CD4-positive, CD25-positive, alpha-beta regulatory T cell (primary cell): ENCODE measurements at regions not wholly inside any gene's neighbourhood (a gene's known extent, or its start where the extent isn't known, plus 50 kb on each side); places are given as distances from the start of the nearest gene placed in this dataset.

Experiments
- ATAC-seq, 2 donors: fragments of 150-1000 bp; cut with Tn5 transposase; one replicate each; pipeline ENCODE4 v1.10.0; 2021; ENCODE audit warnings: low read depth in 2 of 2, moderate number of reproducible peaks in 2 of 2, moderate library complexity in 1 of 2
- DNase-seq, 3 donors: peaks; one replicate each; pipeline versions ENCODE4 v3.0.0 to v3.0.0-alpha.2; 2012 to 2022; ENCODE audit warnings: mixed read lengths in 1 of 3
- H3K27ac ChIP-seq: one replicate; pipeline ENCODE4 v1.7.0; 2013; ENCODE audit warnings: mild to moderate bottlenecking, low read length; ENCODE audit not compliant: insufficient read depth, poor library complexity, severe bottlenecking
- H3K27me3 ChIP-seq: one replicate; pipeline ENCODE4 v1.7.0; 2013; ENCODE audit warnings: low read length; ENCODE audit not compliant: control insufficient read depth, insufficient read depth
- H3K36me3 ChIP-seq: one replicate; pipeline ENCODE4 v1.7.0; 2013; ENCODE audit warnings: mild to moderate bottlenecking, low read length, moderate library complexity; ENCODE audit not compliant: control insufficient read depth, insufficient read depth
- H3K4me1 ChIP-seq: 2 replicates; pipeline ENCODE4 v1.7.0; 2013; ENCODE audit warnings: mild to moderate bottlenecking, low read length; ENCODE audit not compliant: insufficient read depth, control insufficient read depth, poor library complexity, severe bottlenecking
- H3K4me3 ChIP-seq: one replicate; pipeline ENCODE4 v1.7.0; 2013; ENCODE audit warnings: low read depth, mild to moderate bottlenecking, low read length, moderate library complexity
- H3K9me3 ChIP-seq, 2 experiments: 1 replicate in 1 of 2; 2 replicates in 1 of 2; pipeline ENCODE4 v1.7.0; 2013; ENCODE audit warnings: low read length in 2 of 2, mild to moderate bottlenecking in 1 of 2, moderate library complexity in 1 of 2; ENCODE audit not compliant: control insufficient read depth in 2 of 2
- H3K27ac Mint-ChIP-seq, 3 donors: one replicate each; pipeline ENCODE4 v1.8.0; 2020 to 2022; ENCODE audit warnings: mild to moderate bottlenecking in 3 of 3, mixed read lengths in 3 of 3, moderate library complexity in 2 of 3
- H3K27me3 Mint-ChIP-seq: one replicate; pipeline ENCODE4 v1.8.0; 2022; ENCODE audit warnings: mild to moderate bottlenecking, mixed read lengths
- H3K36me3 Mint-ChIP-seq: one replicate; pipeline ENCODE4 v1.8.0; 2020; ENCODE audit warnings: mixed read lengths
- H3K4me1 Mint-ChIP-seq, 4 donors: one replicate each; pipeline ENCODE4 v1.8.0; 2020 to 2022; ENCODE audit warnings: mixed read lengths in 4 of 4, mild to moderate bottlenecking in 1 of 4
- H3K4me3 Mint-ChIP-seq, 4 donors: one replicate each; pipeline ENCODE4 v1.8.0; 2020 to 2022; ENCODE audit warnings: mild to moderate bottlenecking in 4 of 4, mixed read lengths in 4 of 4, moderate library complexity in 3 of 4
- H3K9me3 Mint-ChIP-seq, 7 donors: one replicate each; pipeline ENCODE4 v1.8.0; 2020 to 2022; ENCODE audit warnings: mixed read lengths in 7 of 7, mild to moderate bottlenecking in 3 of 7, moderate library complexity in 2 of 7

- no peaks in the 10 kb centered on the region for H3K4me1 ChIP-seq
- Mint-ChIP-seq H3K27ac (no peak overlapping the region), H3K27me3 (no peaks in the 10 kb centered on the region), H3K4me1 (no peaks in the 10 kb centered on the region), H3K36me3 (no peaks in the 10 kb centered on the region), H3K4me3 (no peak overlapping the region), H3K9me3 (peaks cover 0 to 26% (median 6%) of the 10 kb centered on the region in 7 donors)
- no peaks in the 10 kb centered on the region for H3K9me3 ChIP-seq
- DNase-seq (no peak), ATAC-seq (no peak)
- no peaks in the 10 kb centered on the region for H3K36me3 ChIP-seq
- no peak overlapping the region for H3K27ac ChIP-seq
- no peaks in the 10 kb centered on the region for H3K27me3 ChIP-seq
- H3K4me3 ChIP-seq = no peak overlapping the region
Measured at GRCh38 chr18:42620657-42621056, 494.8 kb downstream of the RIT2 start.

GRCh38 chr18:42623935-42624334 is 491.6 kb downstream of the RIT2 start:
- H3K4me1 Mint-ChIP-seq = no peaks in the 10 kb centered on the region
- Histone ChIP-seq H3K36me3 (no peaks in the 10 kb centered on the region), H3K27ac (no peak overlapping the region), H3K4me1 (no peaks in the 10 kb centered on the region), H3K9me3 (no peaks in the 10 kb centered on the region), H3K4me3 (no peak overlapping the region), H3K27me3 (no peaks in the 10 kb centered on the region)
- H3K27ac Mint-ChIP-seq = no peak overlapping the region
- no peaks in the 10 kb centered on the region for H3K36me3 Mint-ChIP-seq
- no peaks in the 10 kb centered on the region for H3K27me3 Mint-ChIP-seq
- DNase-seq (no peak), ATAC-seq (no peak)
- peaks cover 0 to 13% (median 0%) of the 10 kb centered on the region in 7 donors for H3K9me3 Mint-ChIP-seq
- no peak overlapping the region for H3K4me3 Mint-ChIP-seq

GRCh38 chr18:42632801-42633200 is 482.7 kb downstream of the RIT2 start:
- no peak overlapping the region for H3K27ac ChIP-seq
- H3K27me3 ChIP-seq = no peaks in the 10 kb centered on the region
- H3K9me3 ChIP-seq = no peaks in the 10 kb centered on the region
- no peak overlapping the region for H3K4me3 ChIP-seq
- no peaks in the 10 kb centered on the region for H3K4me1 ChIP-seq
- no peaks in the 10 kb centered on the region for H3K36me3 ChIP-seq
- H3K4me3 Mint-ChIP-seq = no peak overlapping the region
- H3K27me3 Mint-ChIP-seq = no peaks in the 10 kb centered on the region
- H3K4me1 Mint-ChIP-seq = no peaks in the 10 kb centered on the region
- H3K9me3 Mint-ChIP-seq = peaks cover 0 to 5% (median 0%) of the 10 kb centered on the region in 7 donors
- H3K27ac Mint-ChIP-seq = no peak overlapping the region
- DNase-seq (no peak), ATAC-seq (no peak)
- H3K36me3 Mint-ChIP-seq = no peaks in the 10 kb centered on the region

- no peak overlapping the region for H3K27ac Mint-ChIP-seq
- H3K4me3 Mint-ChIP-seq = no peak overlapping the region
Measured at GRCh38 chr18:42635378-42636048, 480.0 kb downstream of the RIT2 start.

GRCh38 chr18:42636309-42636708 is 479.2 kb downstream of the RIT2 start:
- H3K27ac ChIP-seq = no peak overlapping the region
- Mint-ChIP-seq H3K27ac (no peak overlapping the region), H3K27me3 (no peaks in the 10 kb centered on the region), H3K4me3 (no peak overlapping the region), H3K36me3 (no peaks in the 10 kb centered on the region), H3K9me3 (peaks cover 0 to 6% (median 2%) of the 10 kb centered on the region in 7 donors), H3K4me1 (no peaks in the 10 kb centered on the region)
- DNase-seq = no peak
- H3K27me3 ChIP-seq = no peaks in the 10 kb centered on the region
- ATAC-seq = no peak
- H3K9me3 ChIP-seq = no peaks in the 10 kb centered on the region
- no peak overlapping the region for H3K4me3 ChIP-seq
- no peaks in the 10 kb centered on the region for H3K4me1 ChIP-seq
- no peaks in the 10 kb centered on the region for H3K36me3 ChIP-seq

More at GRCh38 chr18:42635378-42636048, 480.0 kb downstream of the RIT2 start:
- H3K4me3 ChIP-seq = no peak overlapping the region
- H3K4me1 ChIP-seq = no peaks in the 10 kb centered on the region
- no peaks in the 10 kb centered on the region for H3K27me3 ChIP-seq
- no peaks in the 10 kb centered on the region for H3K9me3 ChIP-seq
- DNase-seq (no peak), ATAC-seq (no peak)
- H3K27ac ChIP-seq = no peak overlapping the region
- H3K9me3 Mint-ChIP-seq = peaks cover 0 to 6% (median 1%) of the 10 kb centered on the region in 7 donors
- H3K27me3 Mint-ChIP-seq = no peaks in the 10 kb centered on the region
- no peaks in the 10 kb centered on the region for H3K36me3 Mint-ChIP-seq
- no peaks in the 10 kb centered on the region for H3K4me1 Mint-ChIP-seq
- H3K36me3 ChIP-seq = no peaks in the 10 kb centered on the region

GRCh38 chr18:42640160-42640559 is 475.3 kb downstream of the RIT2 start:
- Histone ChIP-seq H3K27ac (no peak overlapping the region), H3K4me3 (no peak overlapping the region), H3K4me1 (no peaks in the 10 kb centered on the region), H3K9me3 (no peaks in the 10 kb centered on the region), H3K27me3 (no peaks in the 10 kb centered on the region), H3K36me3 (no peaks in the 10 kb centered on the region)
- DNase-seq (no peak), ATAC-seq (no peak)
- H3K9me3 Mint-ChIP-seq = peaks cover 0 to 6% (median 2%) of the 10 kb centered on the region in 7 donors
- H3K4me1 Mint-ChIP-seq = no peaks in the 10 kb centered on the region
- H3K27ac Mint-ChIP-seq = no peak overlapping the region
- H3K36me3 Mint-ChIP-seq = no peaks in the 10 kb centered on the region
- H3K27me3 Mint-ChIP-seq = no peaks in the 10 kb centered on the region
- H3K4me3 Mint-ChIP-seq = no peak overlapping the region

- no peaks in the 10 kb centered on the region for H3K4me1 ChIP-seq
- DNase-seq (no peak), ATAC-seq (no peak)
- Mint-ChIP-seq H3K9me3 (peaks cover 0 to 6% (median 2%) of the 10 kb centered on the region in 7 donors), H3K27me3 (no peaks in the 10 kb centered on the region), H3K4me1 (no peaks in the 10 kb centered on the region), H3K36me3 (no peaks in the 10 kb centered on the region), H3K27ac (no peak overlapping the region), H3K4me3 (no peak overlapping the region)
- H3K27ac ChIP-seq = no peak overlapping the region
- H3K4me3 ChIP-seq = no peak overlapping the region
- no peaks in the 10 kb centered on the region for H3K36me3 ChIP-seq
- H3K9me3 ChIP-seq = no peaks in the 10 kb centered on the region
- no peaks in the 10 kb centered on the region for H3K27me3 ChIP-seq
Measured at GRCh38 chr18:42641996-42642395, 473.5 kb downstream of the RIT2 start.

GRCh38 chr18:42644729-42645131 is 470.8 kb downstream of the RIT2 start:
- Histone ChIP-seq H3K4me3 (no peak overlapping the region), H3K36me3 (no peaks in the 10 kb centered on the region), H3K27ac (no peak overlapping the region), H3K4me1 (no peaks in the 10 kb centered on the region), H3K27me3 (no peaks in the 10 kb centered on the region), H3K9me3 (no peaks in the 10 kb centered on the region)
- no peak overlapping the region for H3K4me3 Mint-ChIP-seq
- no peaks in the 10 kb centered on the region for H3K4me1 Mint-ChIP-seq
- no peaks in the 10 kb centered on the region for H3K27me3 Mint-ChIP-seq
- no peaks in the 10 kb centered on the region for H3K36me3 Mint-ChIP-seq
- ATAC-seq = no peak
- no peak for DNase-seq
- H3K27ac Mint-ChIP-seq = no peak overlapping the region
- peaks cover 0 to 6% (median 2%) of the 10 kb centered on the region in 7 donors for H3K9me3 Mint-ChIP-seq
